H9 (cell line): ENCODE measurements at regions not wholly inside any gene's neighbourhood (a gene's known extent, or its start where the extent isn't known, plus 50 kb on each side); places are given as distances from the start of the nearest gene placed in this dataset.

Source experiments
- DNase-seq: peaks from one replicate; pipeline ENCODE4 v3.0.0-alpha.2; 2017
- H2AFZ ChIP-seq: one replicate; pipeline ENCODE4 v1.6.1; 2013; ENCODE audit warnings: mild to moderate bottlenecking, low read length, control low read depth, moderate library complexity
- H2AK5ac ChIP-seq: 2 replicates; pipeline ENCODE4 v1.6.1; 2013; ENCODE audit warnings: low read length, control low read depth, mixed read lengths; ENCODE audit not compliant: insufficient read length
- H2BK120ac ChIP-seq: one replicate; pipeline ENCODE4 v1.6.1; 2013; ENCODE audit warnings: low read depth, mild to moderate bottlenecking, low read length, control low read depth, inconsistent platforms; ENCODE audit not compliant: poor library complexity, severe bottlenecking
- H2BK12ac ChIP-seq: 2 replicates; pipeline ENCODE4 v1.6.1; 2013; ENCODE audit warnings: low read length, control low read depth, mixed read lengths, low read depth; ENCODE audit not compliant: insufficient read length
- H2BK15ac ChIP-seq: 2 replicates; pipeline ENCODE4 v1.6.1; 2013; ENCODE audit warnings: low read depth, low read length, control low read depth
- H2BK20ac ChIP-seq: one replicate; pipeline ENCODE4 v1.6.1; 2013; ENCODE audit warnings: low read depth, mild to moderate bottlenecking, low read length, control low read depth, inconsistent platforms; ENCODE audit not compliant: poor library complexity, severe bottlenecking
- H2BK5ac ChIP-seq: 2 replicates; pipeline ENCODE4 v1.6.1; 2013; ENCODE audit warnings: low read length, control low read depth, mixed read lengths; ENCODE audit not compliant: insufficient read length
- H3K14ac ChIP-seq: 2 replicates; pipeline ENCODE4 v1.6.1; 2013; ENCODE audit warnings: low read length, control low read depth; ENCODE audit not compliant: insufficient read depth
- H3K18ac ChIP-seq: 2 replicates; pipeline ENCODE4 v1.6.1; 2013; ENCODE audit warnings: low read depth, mild to moderate bottlenecking, mixed read lengths, low read length, control low read depth; ENCODE audit not compliant: insufficient read length
- H3K23ac ChIP-seq: 2 replicates; pipeline ENCODE4 v1.6.1; 2013; ENCODE audit warnings: low read length, control low read depth, mixed read lengths, low read depth; ENCODE audit not compliant: insufficient read length
- H3K23me2 ChIP-seq: 2 replicates; pipeline ENCODE4 v1.6.1; 2013; ENCODE audit warnings: low read depth, mild to moderate bottlenecking, mixed read lengths, low read length, control low read depth; ENCODE audit not compliant: insufficient read length, poor library complexity, severe bottlenecking
- H3K27ac ChIP-seq: 2 replicates; pipeline ENCODE4 v1.5.1; 2013; ENCODE audit warnings: low read length, control low read depth, mixed read lengths, low read depth; ENCODE audit not compliant: insufficient read length
- H3K27me3 ChIP-seq: 2 replicates; pipeline ENCODE4 v1.6.1; 2013; ENCODE audit warnings: low read length, control low read depth, inconsistent platforms; ENCODE audit not compliant: insufficient read depth
- H3K4ac ChIP-seq: 2 replicates; pipeline ENCODE4 v1.6.1; 2013; ENCODE audit warnings: low read depth, mild to moderate bottlenecking, control low read depth, inconsistent platforms, low read length, moderate library complexity
- H3K4me1 ChIP-seq: 2 replicates; pipeline ENCODE4 v1.6.1; 2013; ENCODE audit warnings: low read length, control low read depth, inconsistent platforms; ENCODE audit not compliant: insufficient read depth
- H3K4me2 ChIP-seq: 2 replicates; pipeline ENCODE4 v1.6.1; 2013; ENCODE audit warnings: low read length, control low read depth, mixed read lengths; ENCODE audit not compliant: insufficient read length, insufficient read depth
- H3K56ac ChIP-seq: 2 replicates; pipeline ENCODE4 v1.6.1; 2013; ENCODE audit warnings: low read depth, mild to moderate bottlenecking, mixed read lengths, low read length, control low read depth; ENCODE audit not compliant: insufficient read length
- H3K79me1 ChIP-seq: 2 replicates; pipeline ENCODE4 v1.6.1; 2013; ENCODE audit warnings: low read depth, mild to moderate bottlenecking, moderate library complexity, low read length, control low read depth, inconsistent platforms; ENCODE audit not compliant: insufficient read depth, poor library complexity, severe bottlenecking
- H3K79me2 ChIP-seq: 2 replicates; pipeline ENCODE4 v1.6.1; 2013; ENCODE audit warnings: low read length, control low read depth, inconsistent platforms; ENCODE audit not compliant: insufficient read depth
- H3K9ac ChIP-seq: 2 replicates; pipeline ENCODE4 v1.6.1; 2013; ENCODE audit warnings: low read length, control low read depth, mixed read lengths; ENCODE audit not compliant: insufficient read length; ENCODE audit errors: extremely low read depth
- H3K9me3 ChIP-seq: one replicate; pipeline ENCODE4 v1.6.1; 2013; ENCODE audit warnings: low read depth, low read length, inconsistent platforms; ENCODE audit not compliant: control insufficient read depth
- H3T11ph ChIP-seq: one replicate; pipeline ENCODE4 v1.6.1; 2013; ENCODE audit warnings: mild to moderate bottlenecking, low read length, control low read depth, inconsistent platforms
- H4K20me1 ChIP-seq: one replicate; pipeline ENCODE4 v1.6.1; 2013; ENCODE audit not compliant: control insufficient read depth, insufficient read length, insufficient read depth
- H4K5ac ChIP-seq: 2 replicates; pipeline ENCODE4 v1.6.1; 2013; ENCODE audit warnings: low read depth, mild to moderate bottlenecking, mixed read lengths, low read length, control low read depth; ENCODE audit not compliant: insufficient read length
- H4K8ac ChIP-seq: replicated peaks from 2 replicates; pipeline ENCODE4 v1.6.1; 2013; ENCODE audit warnings: low read length, control low read depth, mixed read lengths, low read depth; ENCODE audit not compliant: insufficient read length
- H4K91ac ChIP-seq: 2 replicates; pipeline ENCODE4 v1.6.1; 2013; ENCODE audit warnings: low read depth, mild to moderate bottlenecking, moderate library complexity, mixed read lengths, low read length, control low read depth; ENCODE audit not compliant: insufficient read length
- H3K27ac Mint-ChIP-seq, 3 experiments: 2 replicates in 2 of 3; 3 replicates in 1 of 3; pipeline ENCODE4 v1.8.0; 2020 to 2021; ENCODE audit warnings: mixed read lengths in 3 of 3, mild to moderate bottlenecking in 1 of 3, moderate library complexity in 1 of 3
- H3K27me3 Mint-ChIP-seq: 2 replicates; pipeline ENCODE4 v1.8.0; 2021; ENCODE audit warnings: low read depth, mild to moderate bottlenecking, moderate library complexity, mixed read lengths
- H3K36me3 Mint-ChIP-seq, 3 experiments: 2 replicates in 2 of 3; 3 replicates in 1 of 3; pipeline ENCODE4 v1.8.0; 2020 to 2021; ENCODE audit warnings: low read depth in 3 of 3, mixed read lengths in 3 of 3; ENCODE audit not compliant: insufficient read depth in 1 of 3
- H3K4me1 Mint-ChIP-seq, 2 experiments: 2 replicates each; pipeline ENCODE4 v1.8.0; 2020; ENCODE audit warnings: mixed read lengths in 2 of 2
- H3K4me3 Mint-ChIP-seq, 2 experiments: 2 replicates in 1 of 2; 3 replicates in 1 of 2; pipeline ENCODE4 v1.8.0; 2020 to 2021; ENCODE audit warnings: mild to moderate bottlenecking in 2 of 2, mixed read lengths in 2 of 2, moderate library complexity in 1 of 2
- H3K9me3 Mint-ChIP-seq, 2 experiments: 2 replicates in 1 of 2; 3 replicates in 1 of 2; pipeline ENCODE4 v1.8.0; 2020; ENCODE audit warnings: mild to moderate bottlenecking in 2 of 2, mixed read lengths in 2 of 2, moderate library complexity in 1 of 2
- CTCF ChIP-seq: fragments of 200-600 bp; sonication (generic); conservative IDR thresholded peaks from 3 replicates; pipeline ENCODE4 v1.8.0; 2021; ENCODE audit warnings: antibody characterized with exemption, mild to moderate bottlenecking
- WGBS: extraction: QIAGEN DNeasy Blood & Tissue Kit; methylation state at CpG from one replicate; pipeline ENCODE4 v1.1.7; 2013; ENCODE audit warnings: missing lambda C conversion rate, low lambda C conversion rate, mixed read lengths; ENCODE audit not compliant: insufficient read length; ENCODE audit errors: extremely low coverage; 5-methylcytosine and 5-hydroxymethylcytosine counted together

- H3K9me3 Mint-ChIP-seq: no peaks in the 10 kb centered on the region
- Histone ChIP-seq H3K9ac (no peak overlapping the region), H2BK20ac (no peak overlapping the region), H3K14ac (no peak overlapping the region), H3K9me3 (no peaks in the 10 kb centered on the region), H3K4me2 (no peak overlapping the region), H2BK15ac (no peak overlapping the region), H3T11ph (no peak overlapping the region), H4K8ac (no peak overlapping the region), H3K56ac (no peak overlapping the region), H3K23ac (no peak overlapping the region), H2AK5ac (no peak overlapping the region), H2BK5ac (no peak overlapping the region), H3K18ac (no peak overlapping the region), H4K20me1 (peaks cover 2% of the 10 kb centered on the region), H3K23me2 (no peaks in the 10 kb centered on the region), H4K5ac (no peak overlapping the region), H3K4ac (no peak overlapping the region), H3K4me1 (no peaks in the 10 kb centered on the region), H3K79me1 (no peaks in the 10 kb centered on the region), H2BK120ac (no peak overlapping the region), H3K27ac (no peak overlapping the region), H4K91ac (no peak overlapping the region), H3K27me3 (no peaks in the 10 kb centered on the region), H2AFZ (no peak overlapping the region), H2BK12ac (no peak overlapping the region), H3K79me2 (no peaks in the 10 kb centered on the region)
- no peak for DNase-seq
- TF ChIP-seq CTCF: no peak
- no CpG with 5 or more reads among the region's 10 CpGs for WGBS
- H3K27me3 Mint-ChIP-seq: no peaks in the 10 kb centered on the region
- H3K36me3 Mint-ChIP-seq: no peaks in the 10 kb centered on the region
- H3K4me3 Mint-ChIP-seq: no peak overlapping the region
- peaks cover 2 to 8% of the 10 kb centered on the region in 2 experiments; a peak in 2 of 4 replicates for H3K4me1 Mint-ChIP-seq
- H3K27ac Mint-ChIP-seq: peak overlapping the region in 1 of 3 experiments; percentile 75; a peak in 1 of 7 replicates
These were observed 1191.9 kb downstream of the BRD1 start for GRCh38 chr22:48635816-48636215.
